GM19455 (cell line): ENCODE measurements at regions not wholly inside any gene's neighbourhood (a gene's known extent, or its start where the extent isn't known, plus 50 kb on each side); places are given as distances from the start of the nearest gene placed in this dataset.
"Not testable (repeated sequence)": the region's sequence is repeated elsewhere in the genome, so short reads cannot be mapped to it uniquely, and the experiment has no call there.

Experiments used
- ATAC-seq: cut with Tn5 transposase; IDR thresholded peaks from one replicate; pipeline ENCODE4 v1.9.1; 2021; ENCODE audit not compliant: unreplicated experiment

DNA sequence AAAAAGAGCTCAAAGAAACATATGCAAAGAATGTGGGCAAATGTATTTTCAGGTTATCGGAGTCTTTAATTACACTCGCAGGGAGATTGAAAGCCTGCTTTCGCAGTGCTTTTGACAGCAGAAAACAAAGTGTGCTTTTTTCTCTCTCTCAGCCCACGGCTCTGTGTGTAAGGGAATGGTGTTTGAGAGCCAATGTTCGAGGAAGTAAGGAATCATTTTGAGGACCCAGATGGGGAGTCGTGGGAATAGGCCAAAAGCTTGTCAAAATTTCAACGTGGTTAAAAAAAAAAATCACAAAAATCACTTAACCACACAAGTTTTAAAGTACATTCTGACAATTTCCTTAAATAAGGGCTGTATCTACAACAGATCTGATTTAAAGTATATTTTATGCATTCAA is 197.1 kb upstream of the IRS2 start:
- no peak for ATAC-seq

DNA sequence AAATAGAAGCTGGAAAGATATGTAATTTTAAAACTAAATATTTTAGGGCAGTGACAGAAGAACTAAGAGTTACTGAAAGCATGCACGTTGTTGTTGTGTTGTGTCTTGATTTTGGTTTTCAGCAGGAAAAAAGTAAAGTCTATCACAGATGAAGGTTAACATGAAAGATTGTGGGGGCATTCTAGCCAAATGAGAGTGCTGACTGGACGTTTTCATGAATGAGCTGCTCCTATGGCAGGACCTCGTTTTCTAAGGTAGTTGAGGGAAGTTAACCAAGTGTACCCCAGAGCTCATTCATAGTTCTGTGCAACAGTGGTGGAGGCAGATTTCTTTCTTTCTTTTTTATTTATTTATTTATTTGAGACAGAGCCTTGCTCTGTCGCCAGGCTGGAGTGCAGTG is 194.6 kb upstream of the IRS2 start:
- no peak for ATAC-seq

DNA sequence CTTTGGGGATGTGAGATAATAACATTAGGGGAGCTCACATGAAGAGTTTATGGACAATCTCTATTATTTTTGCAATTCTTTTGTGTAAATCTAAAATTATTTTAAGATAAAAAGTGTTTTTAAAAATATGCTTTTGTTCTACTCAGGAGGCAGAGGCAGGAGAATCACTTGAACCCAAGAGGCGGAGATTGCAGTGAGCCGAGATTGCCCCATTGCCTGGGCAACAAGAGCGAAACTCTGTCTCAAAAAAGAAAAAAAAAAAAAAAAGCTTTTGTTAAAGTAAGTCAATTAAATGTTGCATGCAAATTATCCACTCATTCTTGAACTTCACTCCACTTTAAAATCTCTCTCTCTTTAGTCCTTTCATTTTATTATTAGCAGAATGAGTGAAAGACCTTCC is 193.3 kb upstream of the IRS2 start:
- ATAC-seq = not testable (repeated sequence)

DNA sequence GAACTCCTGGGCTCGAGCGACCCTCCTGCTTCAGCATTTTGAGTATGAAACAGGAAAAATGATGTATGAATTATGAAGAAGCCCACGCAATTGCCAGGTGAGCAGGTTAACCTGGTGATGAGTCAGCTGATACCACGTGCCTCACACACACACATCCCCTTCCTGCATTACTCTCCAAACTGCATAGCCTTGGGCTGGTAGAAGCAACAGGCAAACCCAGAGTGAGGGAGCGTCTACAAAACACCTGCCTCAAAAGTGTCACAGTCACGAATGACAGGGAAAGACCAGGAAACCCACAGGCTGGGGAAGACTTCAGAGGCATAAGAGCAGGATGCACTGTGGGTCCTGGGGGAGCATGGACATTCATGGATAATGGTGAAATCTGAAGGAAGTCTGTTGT is 192.8 kb upstream of the IRS2 start:
- ATAC-seq = no peak

DNA sequence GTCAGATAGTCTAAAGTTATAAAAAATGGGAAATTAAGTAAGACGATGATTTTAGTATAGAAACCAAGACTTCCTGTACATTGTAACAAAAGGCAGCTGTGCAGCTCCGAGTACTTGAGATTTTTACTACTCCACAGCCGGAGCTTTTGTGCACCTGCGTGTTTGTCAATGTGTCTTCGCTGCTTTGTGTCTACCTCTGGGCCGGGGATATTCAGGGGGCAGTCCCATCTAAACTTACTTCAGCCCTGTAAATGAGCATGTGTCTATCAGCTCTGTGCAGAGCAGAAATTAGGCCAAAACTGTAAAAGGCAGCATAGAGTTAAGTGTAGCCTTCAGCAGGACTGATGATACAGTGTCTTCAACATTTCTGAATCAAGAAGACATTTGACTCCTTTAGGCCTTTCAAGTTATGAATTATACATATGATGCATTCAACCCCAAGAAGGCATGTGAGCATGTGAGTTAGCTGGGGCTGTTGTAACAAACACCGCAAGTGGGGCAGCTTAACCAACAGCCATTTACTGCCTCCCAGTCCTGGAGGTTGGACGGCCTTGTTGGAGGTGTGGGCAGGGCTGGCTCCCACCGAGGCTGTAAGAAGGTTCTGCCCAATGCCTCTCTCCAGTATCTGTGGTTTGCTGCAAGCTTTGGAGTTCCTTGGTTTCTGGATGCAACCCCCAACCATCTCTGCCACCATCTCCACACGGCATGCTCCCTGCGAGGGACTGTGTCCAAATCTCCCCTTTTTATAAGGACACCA is 191.0 kb upstream of the IRS2 start:
- ATAC-seq = no peak

DNA sequence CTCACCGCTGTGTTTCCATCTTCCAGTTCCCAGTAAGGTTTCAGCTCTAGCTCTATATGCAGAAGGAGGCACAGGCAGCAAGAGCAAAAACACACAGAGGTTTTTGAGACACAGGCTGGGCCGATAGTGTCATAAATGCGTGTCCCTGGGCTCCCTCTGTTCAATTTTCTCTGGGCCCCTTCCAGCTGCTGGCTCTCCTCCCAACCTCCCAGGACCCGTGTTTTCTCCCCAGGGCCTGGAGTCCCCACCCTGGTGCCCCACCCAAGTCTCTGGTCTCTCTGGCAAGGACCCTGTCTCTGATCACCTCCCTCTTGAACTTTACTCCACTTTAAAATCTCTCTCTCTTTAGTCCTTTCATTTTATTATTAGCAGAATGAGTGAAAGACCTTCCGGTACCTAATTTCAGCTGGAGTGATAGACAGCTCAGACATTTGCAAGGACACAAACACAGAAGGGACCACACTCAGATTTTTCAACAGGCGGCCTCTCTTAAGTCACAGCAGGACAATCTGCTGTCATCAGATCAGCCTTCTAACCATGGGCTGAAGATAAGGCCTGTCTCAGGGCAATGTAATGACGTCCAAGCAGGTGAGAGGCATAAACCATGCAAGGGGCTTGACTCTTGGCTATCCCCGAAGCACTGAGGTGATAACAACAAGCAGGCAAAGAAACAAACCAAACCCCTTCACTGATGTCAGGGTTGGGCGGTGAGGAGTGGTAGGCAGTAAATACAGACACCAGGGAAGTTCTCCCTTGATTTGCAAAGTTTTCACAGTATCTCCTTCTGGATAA is 190.0 kb upstream of the IRS2 start:
- ATAC-seq = no peak

DNA sequence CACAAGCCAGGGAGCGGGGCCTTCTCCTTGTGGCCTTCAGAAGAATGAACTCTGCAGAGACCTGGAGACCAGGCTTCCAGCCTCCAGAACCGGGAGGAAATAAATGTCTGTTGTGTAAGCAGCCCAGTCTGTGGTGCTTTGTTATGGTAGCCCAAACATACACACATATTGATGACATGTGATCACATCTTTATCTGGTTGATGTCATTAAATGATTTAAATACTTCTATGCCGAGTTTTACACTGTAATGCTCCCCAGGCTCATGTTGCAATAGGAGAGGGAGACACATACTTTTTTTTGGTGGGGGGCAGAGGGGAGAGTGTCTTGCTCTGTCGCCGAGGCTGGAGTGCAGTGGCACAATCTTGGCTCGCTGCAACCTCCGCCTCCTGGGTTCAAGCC is 188.0 kb upstream of the IRS2 start:
- no peak for ATAC-seq

DNA sequence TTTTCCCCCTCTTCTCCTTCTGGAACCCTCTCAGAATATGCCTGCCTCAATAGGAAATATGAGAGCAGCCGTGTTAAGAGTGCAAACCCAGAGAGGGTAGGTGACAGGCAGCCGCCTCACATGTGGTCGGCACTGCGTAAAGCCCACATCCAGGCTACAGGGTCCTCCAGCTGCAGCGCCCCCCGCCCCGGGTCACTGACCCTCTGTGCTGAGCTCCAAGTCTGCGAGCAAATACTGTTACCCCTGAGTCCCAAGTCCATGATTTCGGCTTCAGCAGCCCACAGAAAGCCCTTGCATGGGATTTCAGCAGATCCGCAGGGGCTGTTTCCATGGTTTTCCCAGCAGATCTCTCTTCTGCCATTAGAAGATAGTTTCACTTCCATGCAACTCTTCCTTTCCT is 186.9 kb upstream of the IRS2 start:
- no peak for ATAC-seq

DNA sequence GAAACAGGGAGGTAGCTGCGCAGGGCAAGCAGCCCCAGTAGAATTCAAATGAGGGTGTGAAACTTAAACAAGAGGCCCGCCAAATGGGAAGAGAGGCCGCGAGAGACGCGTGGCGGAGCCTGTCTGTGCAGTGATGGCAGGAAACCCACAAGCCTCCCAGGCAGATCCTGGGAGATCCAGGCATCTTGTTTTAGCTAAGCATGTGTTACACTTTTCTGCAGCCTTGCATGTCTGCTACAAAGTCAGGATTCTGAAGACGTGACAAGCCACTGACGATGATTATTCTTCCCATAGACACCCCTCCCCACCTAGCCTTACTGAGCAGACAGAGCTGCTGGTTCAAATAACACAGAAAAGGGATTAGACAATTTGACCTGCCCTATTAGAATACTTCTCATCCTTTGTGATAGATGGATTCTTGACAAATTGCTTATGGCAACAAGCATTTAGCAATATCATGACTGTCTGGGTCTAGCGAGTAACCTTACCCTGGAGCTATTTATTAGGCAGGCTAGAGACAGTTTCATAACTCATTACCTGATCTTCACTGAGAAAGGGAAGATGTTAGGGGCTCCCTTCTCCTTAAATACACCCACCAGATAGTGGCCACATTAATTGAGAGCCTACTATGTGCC is 185.2 kb upstream of the IRS2 start:
- ATAC-seq = no peak

DNA sequence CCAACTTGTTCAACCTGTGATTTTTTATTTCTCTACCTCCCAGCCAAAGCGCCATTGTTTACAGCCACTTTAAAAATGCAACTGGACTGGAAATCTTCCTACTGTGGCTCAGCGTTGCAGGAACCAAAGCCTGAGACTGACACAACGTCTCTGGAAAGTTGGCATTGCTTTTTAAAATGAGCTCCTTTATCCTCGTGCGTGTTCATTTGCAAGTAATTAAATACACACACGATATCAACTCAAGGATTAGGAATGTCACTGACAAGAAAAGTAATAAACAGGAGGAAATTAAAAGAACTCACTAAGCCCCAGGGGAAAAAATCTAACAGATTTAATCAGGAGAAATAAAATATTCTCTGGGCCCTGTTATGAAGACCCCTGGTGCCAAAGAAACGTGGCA is 184.6 kb upstream of the IRS2 start:
- ATAC-seq = no peak

DNA sequence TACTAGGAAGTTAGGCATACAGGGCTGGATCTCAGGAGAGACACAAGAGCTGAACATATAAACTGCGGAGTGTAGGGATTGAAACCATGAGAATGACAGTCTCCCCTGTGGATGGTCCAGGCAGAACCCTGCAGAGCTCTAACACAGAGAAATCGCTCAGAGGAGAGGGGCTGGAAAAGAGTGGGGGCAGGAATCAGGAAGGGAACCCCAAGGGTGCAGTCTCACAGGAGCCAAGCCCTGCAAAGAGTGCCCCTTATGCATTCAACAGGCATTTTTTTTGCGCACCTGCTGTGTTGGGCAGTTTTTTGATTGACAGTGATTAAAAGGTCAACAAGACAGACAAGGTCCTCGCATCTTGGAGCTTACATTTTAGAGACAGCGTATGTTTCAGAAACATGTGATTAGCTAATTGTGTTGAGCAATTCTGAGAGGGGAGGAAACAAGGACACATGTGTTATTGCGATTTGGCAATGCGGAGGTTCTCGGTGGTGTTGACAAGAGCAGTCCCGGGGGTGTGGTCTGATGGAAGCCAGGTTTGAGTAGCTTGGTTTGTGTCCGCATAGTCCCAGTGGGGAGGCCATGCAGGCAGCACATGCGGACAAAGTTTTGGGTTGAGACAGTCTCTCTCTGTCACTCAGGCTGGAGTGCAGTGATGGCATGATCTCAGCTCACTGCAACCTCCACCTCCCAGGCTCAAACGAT is 182.6 kb upstream of the IRS2 start:
- ATAC-seq = no peak

DNA sequence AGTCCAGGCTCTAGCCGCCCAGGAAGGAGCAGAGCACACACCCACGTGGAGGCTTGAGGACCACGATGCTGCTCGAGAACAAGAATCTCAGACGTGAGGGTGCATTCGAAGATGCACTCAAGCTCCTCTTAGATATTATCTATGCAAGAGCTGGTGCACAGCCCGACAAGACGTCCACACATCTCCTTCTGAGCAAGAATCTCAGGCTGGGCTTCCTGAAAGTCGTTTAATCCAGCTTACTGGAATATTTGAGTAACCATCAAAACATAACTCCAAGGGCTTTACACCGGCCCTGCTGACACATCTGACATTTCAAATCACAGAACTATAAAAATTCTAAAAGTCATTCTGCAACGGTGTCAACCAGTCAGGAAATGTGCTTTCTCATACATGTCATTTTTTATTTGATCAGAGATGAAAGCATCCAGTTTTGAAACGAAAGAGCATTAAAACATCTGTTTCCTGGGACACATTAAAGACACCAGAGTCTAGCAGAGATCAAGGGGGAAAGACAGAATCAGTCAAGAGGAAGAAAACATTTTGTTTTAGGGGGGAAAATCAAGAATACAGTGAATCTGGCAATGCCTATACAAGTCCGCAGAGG is 177.7 kb upstream of the IRS2 start:
- no peak for ATAC-seq

DNA sequence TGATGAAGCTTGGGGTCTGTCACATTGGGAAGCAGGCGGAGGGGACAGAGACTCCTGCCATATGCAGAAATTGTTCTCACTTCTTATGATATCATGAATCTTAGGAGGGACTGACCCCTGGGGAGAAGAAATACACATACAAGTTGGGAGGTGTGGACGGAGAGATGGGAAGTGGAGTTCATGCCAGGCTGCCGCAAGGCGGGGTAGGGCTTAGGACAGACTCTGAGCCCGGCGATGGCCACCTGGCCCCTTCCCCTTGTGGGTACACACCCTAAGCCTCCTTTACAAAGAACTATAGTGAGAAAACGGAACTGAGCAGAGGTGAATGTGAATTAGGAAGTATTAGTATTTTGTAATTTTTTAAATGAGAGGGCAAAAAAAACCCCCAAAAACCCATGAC is 177.0 kb upstream of the IRS2 start:
- no peak for ATAC-seq

DNA sequence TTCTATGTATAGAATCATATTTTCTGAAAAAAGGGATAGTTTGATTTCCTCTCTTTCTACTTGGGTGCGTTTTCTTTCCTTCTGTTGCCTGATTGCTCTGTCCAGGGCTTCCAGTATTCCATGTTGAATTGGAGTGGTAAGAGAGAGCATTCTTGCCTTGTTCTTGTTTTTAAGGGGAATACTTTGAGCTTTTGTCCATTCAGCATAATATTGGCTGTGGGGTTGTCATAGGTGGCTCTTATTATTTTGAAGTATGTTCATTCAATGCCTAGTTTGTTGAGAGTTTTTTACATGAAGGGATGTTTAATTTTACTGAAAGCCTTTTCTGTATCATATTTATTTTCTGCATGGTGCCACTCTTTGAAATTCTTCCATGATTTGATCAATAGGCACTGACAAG is 173.5 kb upstream of the IRS2 start:
- ATAC-seq = no peak

DNA sequence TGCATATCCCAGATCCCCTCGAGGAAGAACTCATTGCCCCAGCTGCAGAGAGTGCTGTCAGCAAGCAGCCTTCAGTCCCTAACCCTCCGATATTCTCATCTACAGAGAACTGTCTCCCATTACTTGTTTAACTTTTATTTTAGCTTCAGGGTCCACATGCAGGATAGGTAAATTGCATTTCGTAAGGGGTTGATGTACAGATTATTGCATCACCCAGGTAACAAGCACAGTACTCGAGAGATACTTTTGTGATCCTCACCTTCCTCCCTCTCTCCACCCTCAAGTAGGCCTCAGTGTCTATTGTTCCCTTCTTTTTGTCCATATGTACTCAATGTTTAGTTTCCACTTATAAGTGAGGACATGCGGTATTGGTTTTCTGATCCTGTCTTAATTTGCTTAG is 171.5 kb upstream of the IRS2 start:
- ATAC-seq = no peak

DNA sequence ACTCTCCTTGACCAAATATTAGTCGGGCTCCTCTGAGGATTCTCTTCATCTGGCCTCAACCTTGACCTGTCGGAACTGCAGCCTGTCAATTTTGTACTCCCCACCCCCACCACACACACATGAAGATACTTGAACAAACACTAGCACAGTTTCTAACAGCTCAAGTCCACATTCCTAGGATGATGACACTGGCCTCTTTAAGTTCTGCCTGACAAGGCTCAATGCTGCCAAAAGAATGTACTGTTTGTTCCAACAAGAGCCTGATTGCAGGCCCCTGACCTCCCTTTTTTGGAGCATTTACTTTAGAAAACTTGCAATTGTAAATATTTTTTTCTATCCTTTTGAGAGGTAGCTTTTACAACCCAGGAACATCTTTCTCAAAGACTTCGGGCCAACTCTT is 169.2 kb upstream of the IRS2 start:
- ATAC-seq = no peak

DNA sequence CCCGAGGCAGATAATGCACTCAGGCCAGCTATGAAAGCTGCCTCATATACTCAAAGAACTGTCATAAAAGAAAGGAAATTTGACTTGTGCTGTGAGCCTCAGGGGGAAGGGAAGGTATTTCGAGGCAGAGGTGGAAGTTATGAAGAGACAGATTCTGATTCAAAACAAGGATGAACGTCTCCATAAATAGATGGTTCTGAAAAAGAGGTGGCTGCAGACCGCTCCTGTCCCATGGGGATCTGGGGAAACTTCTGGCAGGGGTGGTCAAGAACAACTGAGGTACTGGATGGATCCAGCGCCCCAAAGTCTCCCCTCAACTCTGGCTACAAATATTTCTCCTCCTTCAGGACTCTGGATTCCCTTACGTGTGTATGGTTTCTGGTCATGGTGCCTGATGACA is 168.1 kb upstream of the IRS2 start:
- ATAC-seq = no peak

DNA sequence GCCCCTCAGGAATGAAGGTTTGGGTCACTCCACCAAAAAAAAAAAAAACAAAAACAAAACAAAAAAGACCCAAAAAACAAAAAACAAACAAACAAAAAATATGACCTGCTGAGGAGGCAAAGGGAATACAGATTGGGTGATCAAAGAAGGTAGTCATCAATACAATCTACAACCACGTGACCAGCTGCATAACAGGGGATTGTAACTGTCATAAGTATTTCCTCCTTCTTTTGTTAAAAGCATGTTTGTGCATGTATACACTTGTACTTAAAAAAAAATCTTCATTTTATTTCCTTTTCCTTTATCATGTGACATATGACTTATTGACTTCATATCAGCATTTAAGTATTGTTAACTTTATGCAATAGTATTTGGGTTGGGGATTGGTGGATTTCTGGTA is 165.1 kb upstream of the IRS2 start:
- ATAC-seq = no peak

DNA sequence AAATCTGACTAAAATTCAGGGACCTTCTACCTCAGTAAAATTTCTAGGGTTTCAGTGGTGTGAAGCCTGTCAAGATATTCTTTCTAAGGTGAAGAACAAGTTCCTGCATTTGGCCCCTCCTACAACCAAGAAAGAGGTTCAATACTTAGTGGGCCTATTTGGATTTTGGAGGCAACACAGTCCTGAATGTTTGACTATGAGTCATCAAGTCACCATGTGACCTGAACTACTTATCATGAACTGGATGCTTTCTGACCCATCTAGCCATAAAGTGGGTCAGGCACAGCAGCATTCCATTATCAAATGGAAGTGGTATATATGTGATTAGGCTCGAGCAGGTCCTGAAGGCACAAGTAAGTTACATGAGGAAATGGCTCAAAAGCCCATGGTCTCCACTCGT is 163.0 kb upstream of the IRS2 start:
- no peak for ATAC-seq

DNA sequence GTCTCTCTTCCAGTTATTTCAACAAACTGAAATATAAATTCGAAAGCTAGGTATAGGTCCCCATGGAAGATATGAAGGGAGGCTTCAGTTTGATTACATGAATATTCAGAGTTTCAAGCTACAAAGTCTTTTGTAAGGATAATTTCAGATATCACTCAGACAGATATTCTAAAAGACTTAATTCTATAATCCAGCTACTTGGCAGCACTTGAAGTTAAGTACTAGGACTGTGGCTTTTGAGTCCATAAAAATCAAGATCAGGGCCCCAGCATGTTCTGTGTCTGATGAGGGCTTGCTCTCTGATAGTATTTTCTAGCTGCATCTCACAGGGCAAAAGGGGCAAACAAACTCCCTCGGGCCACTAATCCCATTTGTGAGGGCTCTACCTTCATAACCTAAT is 160.6 kb upstream of the IRS2 start:
- ATAC-seq = no peak
